Chondrocyte (in vitro differentiated cells): ENCODE measurements at regions not wholly inside any gene's neighbourhood (a gene's known extent, or its start where the extent isn't known, plus 50 kb on each side); places are given as distances from the start of the nearest gene placed in this dataset.

Experiments used
- DNase-seq: peaks from one replicate; pipeline ENCODE4 v3.0.0; 2021; ENCODE audit warnings: mixed read lengths, low spot score
- H3K27ac Mint-ChIP-seq: one replicate; pipeline ENCODE4 v1.8.0; 2021; ENCODE audit warnings: mild to moderate bottlenecking, moderate library complexity, mixed read lengths; ENCODE audit not compliant: unreplicated experiment
- H3K27me3 Mint-ChIP-seq: 2 replicates; pipeline ENCODE4 v1.8.0; 2021; ENCODE audit warnings: low read depth, mixed read lengths
- H3K36me3 Mint-ChIP-seq: 2 replicates; pipeline ENCODE4 v1.8.0; 2021; ENCODE audit warnings: low read depth, mixed read lengths
- H3K4me1 Mint-ChIP-seq: 2 replicates; pipeline ENCODE4 v1.8.0; 2021; ENCODE audit warnings: low read depth, mild to moderate bottlenecking, mixed read lengths
- H3K4me3 Mint-ChIP-seq: one replicate; pipeline ENCODE4 v1.8.0; 2021; ENCODE audit warnings: mild to moderate bottlenecking, moderate library complexity, mixed read lengths; ENCODE audit not compliant: unreplicated experiment
- H3K9me3 Mint-ChIP-seq: 2 replicates; pipeline ENCODE4 v1.8.0; 2021; ENCODE audit warnings: low read depth, mixed read lengths
- TF ChIP-seq, protein P1 (sequence below): fragments of 200-600 bp; sonication (generic); IDR thresholded peaks from 2 replicates; pipeline ENCODE4 v1.5.0; 2021; ENCODE audit warnings: antibody characterized with exemption, mild to moderate bottlenecking, moderate library complexity

DNA sequence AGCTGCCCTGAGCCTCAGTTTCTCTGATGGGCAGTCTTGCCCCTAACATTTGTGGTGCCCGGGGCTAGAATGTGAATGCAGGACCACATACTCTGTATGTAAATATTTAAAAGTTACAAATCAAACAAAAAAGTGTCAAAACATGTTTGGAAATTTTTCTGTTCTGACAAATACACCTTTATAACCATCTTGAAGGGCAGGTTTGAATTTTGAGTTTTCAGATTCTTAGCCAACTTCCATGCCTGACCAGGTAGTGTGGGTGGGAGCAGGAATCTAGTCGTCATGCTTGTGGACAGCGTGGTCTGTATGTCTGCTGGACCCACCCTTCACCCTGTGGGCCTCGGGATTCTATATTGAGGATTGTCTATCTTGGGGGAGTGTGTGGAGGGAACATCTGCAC lies 325.1 kb downstream of the SOX4 start:
- Mint-ChIP-seq H3K36me3 (no peaks in the 10 kb centered on the region), H3K9me3 (no peaks in the 10 kb centered on the region), H3K27me3 (no peaks in the 10 kb centered on the region), H3K4me3 (no peak overlapping the region), H3K27ac (no peak overlapping the region), H3K4me1 (peaks cover 25% of the 10 kb centered on the region)
- TF ChIP-seq, protein P1, sequence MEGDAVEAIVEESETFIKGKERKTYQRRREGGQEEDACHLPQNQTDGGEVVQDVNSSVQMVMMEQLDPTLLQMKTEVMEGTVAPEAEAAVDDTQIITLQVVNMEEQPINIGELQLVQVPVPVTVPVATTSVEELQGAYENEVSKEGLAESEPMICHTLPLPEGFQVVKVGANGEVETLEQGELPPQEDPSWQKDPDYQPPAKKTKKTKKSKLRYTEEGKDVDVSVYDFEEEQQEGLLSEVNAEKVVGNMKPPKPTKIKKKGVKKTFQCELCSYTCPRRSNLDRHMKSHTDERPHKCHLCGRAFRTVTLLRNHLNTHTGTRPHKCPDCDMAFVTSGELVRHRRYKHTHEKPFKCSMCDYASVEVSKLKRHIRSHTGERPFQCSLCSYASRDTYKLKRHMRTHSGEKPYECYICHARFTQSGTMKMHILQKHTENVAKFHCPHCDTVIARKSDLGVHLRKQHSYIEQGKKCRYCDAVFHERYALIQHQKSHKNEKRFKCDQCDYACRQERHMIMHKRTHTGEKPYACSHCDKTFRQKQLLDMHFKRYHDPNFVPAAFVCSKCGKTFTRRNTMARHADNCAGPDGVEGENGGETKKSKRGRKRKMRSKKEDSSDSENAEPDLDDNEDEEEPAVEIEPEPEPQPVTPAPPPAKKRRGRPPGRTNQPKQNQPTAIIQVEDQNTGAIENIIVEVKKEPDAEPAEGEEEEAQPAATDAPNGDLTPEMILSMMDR, result no peak
- DNase-seq, result no peak

DNA sequence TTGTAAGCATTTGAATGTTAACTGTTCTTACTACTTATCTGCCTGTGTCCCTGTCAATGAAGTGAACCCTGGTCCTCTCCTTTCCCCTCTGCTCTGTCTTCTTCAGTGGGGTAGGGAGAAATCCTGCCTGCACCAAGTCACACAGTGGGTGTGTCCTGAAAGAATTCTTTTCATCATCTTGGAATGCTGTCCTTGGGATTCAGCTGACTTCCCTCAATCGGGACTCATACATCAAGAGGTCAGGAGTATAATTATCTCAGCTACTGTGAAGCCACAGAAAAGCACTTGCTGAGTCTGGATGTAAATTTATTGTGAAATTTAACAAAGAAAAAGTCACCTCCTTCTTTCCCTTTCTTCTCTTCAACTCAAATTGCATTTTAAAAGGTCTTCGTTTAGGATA lies 328.5 kb downstream of the SOX4 start:
- DNase-seq, result no peak
- H3K36me3 Mint-ChIP-seq, result no peaks in the 10 kb centered on the region
- H3K9me3 Mint-ChIP-seq, result no peaks in the 10 kb centered on the region
- H3K27ac Mint-ChIP-seq, result no peak overlapping the region
- TF ChIP-seq, protein P1, result no peak
- H3K27me3 Mint-ChIP-seq, result no peaks in the 10 kb centered on the region
- H3K4me1 Mint-ChIP-seq, result peaks cover 9% of the 10 kb centered on the region
- no peak overlapping the region for H3K4me3 Mint-ChIP-seq

DNA sequence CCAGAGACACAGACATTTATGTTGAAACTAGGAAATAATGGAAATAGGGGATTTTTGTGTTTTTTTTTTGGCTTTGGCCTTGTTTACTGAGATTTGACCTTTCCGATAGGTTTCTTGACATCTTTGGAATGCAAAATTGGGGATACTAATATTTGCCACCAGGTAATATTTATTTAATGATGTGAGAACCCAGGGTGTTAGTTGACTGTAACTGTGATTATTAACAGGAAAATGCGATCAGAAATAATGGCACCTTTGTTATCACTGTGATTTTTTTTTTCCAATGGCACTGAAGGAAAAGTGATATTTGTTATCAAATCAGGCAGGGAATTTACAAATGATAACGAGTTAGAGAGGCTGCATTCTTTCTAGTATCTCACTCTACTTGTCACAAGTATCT lies 330.5 kb downstream of the SOX4 start:
- Mint-ChIP-seq H3K9me3 (no peaks in the 10 kb centered on the region), H3K4me1 (peaks cover 9% of the 10 kb centered on the region), H3K27me3 (no peaks in the 10 kb centered on the region), H3K4me3 (no peak overlapping the region), H3K27ac (no peak overlapping the region), H3K36me3 (no peaks in the 10 kb centered on the region)
- DNase-seq, result no peak
- TF ChIP-seq, protein P1, result no peak

DNA sequence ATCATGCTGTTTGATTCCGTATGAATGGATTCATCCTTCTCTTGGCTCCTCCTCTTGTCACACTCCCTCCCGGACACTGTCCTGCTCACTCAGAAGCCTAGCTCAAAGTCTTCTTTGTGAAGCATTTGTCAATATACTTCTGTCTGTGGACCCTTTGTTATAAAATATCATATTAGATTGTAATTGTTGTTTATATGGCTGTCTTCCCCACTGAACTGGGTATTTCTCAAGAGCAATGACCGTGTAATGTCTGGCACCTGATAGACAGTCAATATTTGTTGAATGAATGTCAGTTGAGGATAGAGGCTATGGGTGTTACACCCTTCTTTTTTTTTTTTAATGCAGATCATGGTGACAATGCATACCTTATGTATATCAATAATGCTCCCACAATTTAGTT lies 335.3 kb downstream of the SOX4 start:
- Mint-ChIP-seq H3K36me3 (no peaks in the 10 kb centered on the region), H3K27ac (no peak overlapping the region), H3K9me3 (no peaks in the 10 kb centered on the region), H3K4me1 (no peaks in the 10 kb centered on the region), H3K4me3 (no peak overlapping the region), H3K27me3 (no peaks in the 10 kb centered on the region)
- TF ChIP-seq, protein P1, result no peak
- DNase-seq, result no peak

DNA sequence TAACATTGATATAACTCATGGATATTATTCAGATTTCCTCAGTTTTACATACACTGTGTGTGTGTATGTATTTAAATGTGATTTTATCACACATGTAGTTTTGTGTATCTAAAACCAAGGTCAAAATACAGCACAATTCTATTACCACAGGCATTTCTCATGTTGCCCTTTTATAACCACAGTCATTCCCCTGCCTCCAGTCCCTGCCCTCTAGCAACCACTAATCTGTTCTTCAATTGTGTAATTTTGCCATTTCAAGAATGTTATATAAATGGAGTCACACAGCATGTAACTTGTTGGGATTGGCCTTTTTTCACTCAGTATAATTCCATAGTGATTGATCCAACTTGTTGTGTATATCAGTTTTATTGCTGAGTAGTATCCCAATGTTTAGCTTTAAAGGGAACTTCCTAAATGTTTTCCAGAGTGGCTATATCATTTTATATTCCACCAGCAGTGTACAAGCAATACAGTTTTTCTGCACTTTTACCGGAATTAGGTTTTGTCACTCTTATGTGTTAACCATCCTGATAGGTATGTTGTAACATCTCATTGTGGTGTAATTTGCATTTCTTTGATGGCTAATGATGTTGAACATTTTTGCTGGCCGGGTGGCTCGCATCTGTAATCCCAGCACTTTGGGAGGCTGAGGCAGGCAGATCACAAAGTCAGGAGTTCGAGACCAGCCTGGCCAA lies 338.2 kb downstream of the SOX4 start:
- H3K4me1 Mint-ChIP-seq, result peaks cover 7% of the 10 kb centered on the region
- H3K36me3 Mint-ChIP-seq, result no peaks in the 10 kb centered on the region
- H3K27me3 Mint-ChIP-seq, result no peaks in the 10 kb centered on the region
- no peak overlapping the region for H3K27ac Mint-ChIP-seq
- no peak overlapping the region for H3K4me3 Mint-ChIP-seq
- TF ChIP-seq, protein P1, result no peak
- peaks cover 9% of the 10 kb centered on the region for H3K9me3 Mint-ChIP-seq
- no peak for DNase-seq
